ENCODE measurements at regions not wholly inside any gene's neighbourhood (a gene's known extent, or its start where the extent isn't known, plus 50 kb on each side); places are given as distances from the start of the nearest gene placed in this dataset.

- no peak for TF ChIP-seq CTCF (IDR thresholded peaks at IDR 0.05 in 2 of 3, conservative IDR thresholded peaks at IDR 0.05 in 1 of 3; ENCODE audit: borderline replicate concordance in 1 of 3, insufficient read depth in 1 of 3, low read depth in 2 of 3, low read length in 2 of 3)
- no peak for TF ChIP-seq POLR2AphosphoS5 (IDR thresholded peaks at IDR 0.05; ENCODE audit: low read depth, low read length)
- no peak for TF ChIP-seq EZH2 (IDR thresholded peaks at IDR 0.05)
These were observed 297.0 kb upstream of the TAS2R1 start for GRCh38 chr5:9927106-9927505.
